ENCODE measurements at regions not wholly inside any gene's neighbourhood (a gene's known extent, or its start where the extent isn't known, plus 50 kb on each side); places are given as distances from the start of the nearest gene placed in this dataset.

GRCh38 chr2:168300460-168300859, 53.1 kb upstream of the STK39 start:
- no peak overlapping the region for H3K27ac ChIP-seq (ENCODE audit: low read depth, low read length)
- WGBS, result 81% methylated on average over 2 of the region's 2 CpGs
- H3K27me3 ChIP-seq (ENCODE audit: insufficient read depth, low read length), result no peaks in the 10 kb centered on the region
- H3K4me3 ChIP-seq (ENCODE audit: low read length), result no peak overlapping the region
- H3K9ac ChIP-seq (ENCODE audit: low read depth, low read length), result no peak overlapping the region
- H3K4me1 ChIP-seq (ENCODE audit: insufficient read depth, low read length), result no peaks in the 10 kb centered on the region
- 0 out of 2 replicates have a peak, but pooled peaks cover 2% of the 10 kb centered on the region for H3K9me3 ChIP-seq (ENCODE audit: insufficient read depth, low read depth, low read length)
- no peaks in the 10 kb centered on the region for H3K36me3 ChIP-seq (ENCODE audit: insufficient read depth, low read length)

GRCh38 chr2:168304024-168304681, 56.8 kb upstream of the STK39 start:
- Histone ChIP-seq H3K9me3 (ENCODE audit: insufficient read depth, low read depth, low read length) (peaks cover 11% of the 10 kb centered on the region; the same call in 1 of the 2 replicates), H3K9ac (ENCODE audit: low read depth, low read length) (no peak overlapping the region), H3K36me3 (ENCODE audit: insufficient read depth, low read length) (no peaks in the 10 kb centered on the region), H3K4me3 (ENCODE audit: low read length) (no peak overlapping the region), H3K27me3 (ENCODE audit: insufficient read depth, low read length) (no peaks in the 10 kb centered on the region), H3K27ac (ENCODE audit: low read depth, low read length) (no peak overlapping the region), H3K4me1 (ENCODE audit: insufficient read depth, low read length) (no peaks in the 10 kb centered on the region)
- WGBS, result 95% methylated on average over 3 of the region's 3 CpGs

GRCh38 chr2:168307379-168307778, 60.0 kb upstream of the STK39 start:
- Histone ChIP-seq H3K9me3 (ENCODE audit: insufficient read depth, low read depth, low read length) (peaks cover 11% of the 10 kb centered on the region; the same call in 1 of the 2 replicates), H3K4me3 (ENCODE audit: low read length) (no peak overlapping the region)

GRCh38 chr2:168310580-168310979, 63.2 kb upstream of the STK39 start:
- Histone ChIP-seq H3K4me3 (ENCODE audit: low read length) (no peak overlapping the region), H3K9me3 (ENCODE audit: insufficient read depth, low read depth, low read length) (peaks cover 8% of the 10 kb centered on the region; the same call in 1 of the 2 replicates), H3K4me1 (ENCODE audit: insufficient read depth, low read length) (no peaks in the 10 kb centered on the region), H3K36me3 (ENCODE audit: insufficient read depth, low read length) (no peaks in the 10 kb centered on the region), H3K27me3 (ENCODE audit: insufficient read depth, low read length) (no peaks in the 10 kb centered on the region), H3K27ac (ENCODE audit: low read depth, low read length) (no peak overlapping the region), H3K9ac (ENCODE audit: low read depth, low read length) (no peak overlapping the region)
- 94% methylated on average over 1 of the region's 1 CpG for WGBS

More at GRCh38 chr2:168307379-168307778, 60.0 kb upstream of the STK39 start:
- H3K4me1 ChIP-seq (ENCODE audit: insufficient read depth, low read length), result no peaks in the 10 kb centered on the region
- no peaks in the 10 kb centered on the region for H3K27me3 ChIP-seq (ENCODE audit: insufficient read depth, low read length)
- no peak overlapping the region for H3K27ac ChIP-seq (ENCODE audit: low read depth, low read length)
- H3K36me3 ChIP-seq (ENCODE audit: insufficient read depth, low read length), result no peaks in the 10 kb centered on the region
- H3K9ac ChIP-seq (ENCODE audit: low read depth, low read length), result no peak overlapping the region

- no peaks in the 10 kb centered on the region for H3K4me1 ChIP-seq (ENCODE audit: insufficient read depth, low read length)
- H3K9me3 ChIP-seq (ENCODE audit: insufficient read depth, low read depth, low read length), result peaks cover 3% of the 10 kb centered on the region; the same call in 1 of the 2 replicates
- H3K27ac ChIP-seq (ENCODE audit: low read depth, low read length), result no peak overlapping the region
- H3K36me3 ChIP-seq (ENCODE audit: insufficient read depth, low read length), result no peaks in the 10 kb centered on the region
- no peak overlapping the region for H3K4me3 ChIP-seq (ENCODE audit: low read length)
- no peak overlapping the region for H3K9ac ChIP-seq (ENCODE audit: low read depth, low read length)
- 95% methylated on average over 2 of the region's 2 CpGs for WGBS
- no peaks in the 10 kb centered on the region for H3K27me3 ChIP-seq (ENCODE audit: insufficient read depth, low read length)
Observed at GRCh38 chr2:168311261-168311910, 64.0 kb upstream of the STK39 start.

- Histone ChIP-seq H3K36me3 (ENCODE audit: insufficient read depth, low read length) (no peaks in the 10 kb centered on the region), H3K9ac (ENCODE audit: low read depth, low read length) (no peak overlapping the region), H3K4me3 (ENCODE audit: low read length) (no peak overlapping the region), H3K9me3 (ENCODE audit: insufficient read depth, low read depth, low read length) (peaks cover 3% of the 10 kb centered on the region; the same call in 1 of the 2 replicates), H3K4me1 (ENCODE audit: insufficient read depth, low read length) (no peaks in the 10 kb centered on the region), H3K27me3 (ENCODE audit: insufficient read depth, low read length) (no peaks in the 10 kb centered on the region), H3K27ac (ENCODE audit: low read depth, low read length) (no peak overlapping the region)
- 78% methylated on average over 1 of the region's 1 CpG for WGBS
Observed at GRCh38 chr2:168312036-168312822, 64.8 kb upstream of the STK39 start.

- H3K27me3 ChIP-seq (ENCODE audit: insufficient read depth, low read length), result no peaks in the 10 kb centered on the region
- H3K4me3 ChIP-seq (ENCODE audit: low read length), result no peak overlapping the region
- WGBS, result 96% methylated on average over 1 of the region's 1 CpG
- H3K36me3 ChIP-seq (ENCODE audit: insufficient read depth, low read length), result no peaks in the 10 kb centered on the region
- no peak overlapping the region for H3K27ac ChIP-seq (ENCODE audit: low read depth, low read length)
- H3K4me1 ChIP-seq (ENCODE audit: insufficient read depth, low read length), result no peaks in the 10 kb centered on the region
- no peaks in the 10 kb centered on the region for H3K9me3 ChIP-seq (ENCODE audit: insufficient read depth, low read depth, low read length)
- H3K9ac ChIP-seq (ENCODE audit: low read depth, low read length), result no peak overlapping the region
Observed at GRCh38 chr2:168314236-168314635, 66.8 kb upstream of the STK39 start.

- 95% methylated on average over 4 of the region's 4 CpGs for WGBS
- no peaks in the 10 kb centered on the region for H3K4me1 ChIP-seq (ENCODE audit: insufficient read depth, low read length)
Observed at GRCh38 chr2:168315331-168316072, 68.1 kb upstream of the STK39 start.

GRCh38 chr2:168316073-168316440, 68.7 kb upstream of the STK39 start:
- H3K4me3 ChIP-seq (ENCODE audit: low read length), result no peak overlapping the region
- H3K9me3 ChIP-seq (ENCODE audit: insufficient read depth, low read depth, low read length), result no peaks in the 10 kb centered on the region
- no peak overlapping the region for H3K9ac ChIP-seq (ENCODE audit: low read depth, low read length)
- H3K27ac ChIP-seq (ENCODE audit: low read depth, low read length), result no peak overlapping the region
- no peaks in the 10 kb centered on the region for H3K36me3 ChIP-seq (ENCODE audit: insufficient read depth, low read length)
- no peaks in the 10 kb centered on the region for H3K27me3 ChIP-seq (ENCODE audit: insufficient read depth, low read length)
- no peaks in the 10 kb centered on the region for H3K4me1 ChIP-seq (ENCODE audit: insufficient read depth, low read length)

More at GRCh38 chr2:168315331-168316072, 68.1 kb upstream of the STK39 start:
- Histone ChIP-seq H3K36me3 (ENCODE audit: insufficient read depth, low read length) (no peaks in the 10 kb centered on the region), H3K27me3 (ENCODE audit: insufficient read depth, low read length) (no peaks in the 10 kb centered on the region), H3K4me3 (ENCODE audit: low read length) (no peak overlapping the region), H3K27ac (ENCODE audit: low read depth, low read length) (no peak overlapping the region), H3K9ac (ENCODE audit: low read depth, low read length) (no peak overlapping the region), H3K9me3 (ENCODE audit: insufficient read depth, low read depth, low read length) (no peaks in the 10 kb centered on the region)

- 83% methylated on average over 1 of the region's 1 CpG for WGBS
Observed at GRCh38 chr2:168317282-168317681, 69.9 kb upstream of the STK39 start.

GRCh38 chr2:168320267-168320666, 72.9 kb upstream of the STK39 start:
- Histone ChIP-seq H3K4me3 (ENCODE audit: low read length) (no peak overlapping the region), H3K27me3 (ENCODE audit: insufficient read depth, low read length) (no peaks in the 10 kb centered on the region), H3K4me1 (ENCODE audit: insufficient read depth, low read length) (peaks cover 11% of the 10 kb centered on the region; the same call in 1 of the 2 replicates)

More at GRCh38 chr2:168317282-168317681, 69.9 kb upstream of the STK39 start:
- H3K36me3 ChIP-seq (ENCODE audit: insufficient read depth, low read length), result no peaks in the 10 kb centered on the region
- no peaks in the 10 kb centered on the region for H3K9me3 ChIP-seq (ENCODE audit: insufficient read depth, low read depth, low read length)
- no peak overlapping the region for H3K27ac ChIP-seq (ENCODE audit: low read depth, low read length)
- no peaks in the 10 kb centered on the region for H3K4me1 ChIP-seq (ENCODE audit: insufficient read depth, low read length)
- no peak overlapping the region for H3K4me3 ChIP-seq (ENCODE audit: low read length)
- H3K27me3 ChIP-seq (ENCODE audit: insufficient read depth, low read length), result no peaks in the 10 kb centered on the region
- H3K9ac ChIP-seq (ENCODE audit: low read depth, low read length), result no peak overlapping the region

More at GRCh38 chr2:168320267-168320666, 72.9 kb upstream of the STK39 start:
- Histone ChIP-seq H3K9me3 (ENCODE audit: insufficient read depth, low read depth, low read length) (no peaks in the 10 kb centered on the region), H3K9ac (ENCODE audit: low read depth, low read length) (no peak overlapping the region), H3K36me3 (ENCODE audit: insufficient read depth, low read length) (no peaks in the 10 kb centered on the region), H3K27ac (ENCODE audit: low read depth, low read length) (no peak overlapping the region)
